DND-41 (cell line): ENCODE measurements at regions not wholly inside any gene's neighbourhood (a gene's known extent, or its start where the extent isn't known, plus 50 kb on each side); places are given as distances from the start of the nearest gene placed in this dataset.

ENCODE experiments used
- CTCF ChIP-seq: IDR thresholded peaks from 2 replicates; pipeline ENCODE4 v1.5.1; 2012; ENCODE audit warnings: borderline replicate concordance, low read length, moderate library complexity, mild to moderate bottlenecking; ENCODE audit not compliant: poor library complexity, severe bottlenecking; ENCODE audit errors: extremely low read depth
- EZH2 ChIP-seq: IDR thresholded peaks from 3 replicates; pipeline ENCODE4 v1.6.1; 2012; ENCODE audit warnings: borderline replicate concordance, low read depth, mild to moderate bottlenecking, moderate library complexity, low read length, inconsistent platforms; ENCODE audit not compliant: severe bottlenecking

DNA sequence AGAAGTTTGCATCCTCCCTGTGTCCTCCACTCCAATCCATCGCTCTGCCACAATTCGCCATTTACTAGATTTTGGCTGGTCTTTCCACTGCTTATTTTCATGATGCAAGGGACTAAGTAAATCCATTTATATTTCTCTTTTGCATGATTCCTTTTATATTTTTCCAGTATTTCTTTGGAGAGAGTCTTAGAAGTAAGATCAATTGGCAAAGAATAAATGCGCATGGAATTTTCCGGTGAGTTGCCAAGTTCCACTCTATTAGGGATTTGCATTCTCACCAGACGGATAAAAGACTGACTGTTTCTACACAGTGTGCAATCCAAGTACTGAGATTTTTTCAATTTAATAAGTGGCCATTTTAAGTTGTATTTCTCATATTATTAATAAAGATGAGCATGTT is 91.7 kb upstream of the PHACTR3 start:
- TF ChIP-seq CTCF (no peak), EZH2 (no peak)
